ENCODE measurements at regions not wholly inside any gene's neighbourhood (a gene's known extent, or its start where the extent isn't known, plus 50 kb on each side); places are given as distances from the start of the nearest gene placed in this dataset.
"Not testable (repeated sequence)": the region's sequence is repeated elsewhere in the genome, so short reads cannot be mapped to it uniquely, and the experiment has no call there.

DNA sequence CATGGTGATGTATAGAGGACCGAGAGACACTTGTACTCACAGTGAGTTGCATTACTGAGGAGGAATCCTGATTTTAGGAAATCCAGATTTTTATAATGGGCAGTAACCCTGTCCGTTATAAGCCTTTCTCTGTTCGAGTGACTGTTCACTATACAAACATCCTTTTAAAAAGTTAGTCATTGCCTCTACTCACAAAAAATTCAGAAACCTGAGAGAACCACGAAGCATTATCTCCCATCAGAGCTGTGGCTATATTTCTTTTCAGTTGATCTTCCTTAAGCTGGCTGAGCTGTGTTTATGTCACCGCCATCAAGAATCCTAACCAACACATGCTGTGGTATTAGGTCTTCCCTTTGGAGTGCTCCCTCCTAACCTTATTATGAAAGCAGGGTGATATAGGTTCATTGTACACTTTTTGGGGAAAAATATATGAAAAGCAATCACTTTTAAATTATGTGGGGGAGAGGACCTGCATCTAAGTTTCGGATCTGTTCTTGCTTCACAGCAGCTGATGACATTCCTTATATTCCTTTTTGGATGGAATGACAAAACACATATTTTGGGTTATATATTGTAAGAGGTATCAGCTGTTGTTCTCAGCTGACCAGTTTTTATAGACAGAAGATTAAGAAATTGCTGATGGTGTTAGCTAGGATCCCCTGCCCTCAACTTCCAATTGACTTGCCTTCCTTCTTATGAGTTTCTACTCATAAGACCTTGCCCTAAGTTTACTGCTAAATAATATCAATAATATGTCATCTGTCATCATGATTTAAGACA is 465.9 kb upstream of the RASGRP1 start:
- Histone ChIP-seq H4K20me1 (ENCODE audit: insufficient read depth, low read length) (no peaks in the 10 kb centered on the region), H2AFZ (ENCODE audit: low read length) (peak overlapping the region; percentile 21), H3K4me3 (ENCODE audit: insufficient read depth, low read length) (no peak overlapping the region), H3K27ac (ENCODE audit: low read depth, low read length) (peak overlapping the region; percentile 33), H3K4me1 (ENCODE audit: insufficient read depth, low read length) (peaks cover 24% of the 10 kb centered on the region), H3K4me2 (ENCODE audit: insufficient read depth, low read length) (peak overlapping the region; percentile 11), H3K27me3 (ENCODE audit: insufficient read depth, low read length) (no peaks in the 10 kb centered on the region), H3K79me2 (ENCODE audit: insufficient read depth, low read length) (no peaks in the 10 kb centered on the region), H3K36me3 (ENCODE audit: insufficient read depth, low read length) (no peaks in the 10 kb centered on the region), H3K9me3 (ENCODE audit: low read depth, low read length) (no peaks in the 10 kb centered on the region)
- peak; percentile 0 for DNase-seq (ENCODE audit: insufficient read length, low spot score, missing footprints)
- TF ChIP-seq, protein P1, sequence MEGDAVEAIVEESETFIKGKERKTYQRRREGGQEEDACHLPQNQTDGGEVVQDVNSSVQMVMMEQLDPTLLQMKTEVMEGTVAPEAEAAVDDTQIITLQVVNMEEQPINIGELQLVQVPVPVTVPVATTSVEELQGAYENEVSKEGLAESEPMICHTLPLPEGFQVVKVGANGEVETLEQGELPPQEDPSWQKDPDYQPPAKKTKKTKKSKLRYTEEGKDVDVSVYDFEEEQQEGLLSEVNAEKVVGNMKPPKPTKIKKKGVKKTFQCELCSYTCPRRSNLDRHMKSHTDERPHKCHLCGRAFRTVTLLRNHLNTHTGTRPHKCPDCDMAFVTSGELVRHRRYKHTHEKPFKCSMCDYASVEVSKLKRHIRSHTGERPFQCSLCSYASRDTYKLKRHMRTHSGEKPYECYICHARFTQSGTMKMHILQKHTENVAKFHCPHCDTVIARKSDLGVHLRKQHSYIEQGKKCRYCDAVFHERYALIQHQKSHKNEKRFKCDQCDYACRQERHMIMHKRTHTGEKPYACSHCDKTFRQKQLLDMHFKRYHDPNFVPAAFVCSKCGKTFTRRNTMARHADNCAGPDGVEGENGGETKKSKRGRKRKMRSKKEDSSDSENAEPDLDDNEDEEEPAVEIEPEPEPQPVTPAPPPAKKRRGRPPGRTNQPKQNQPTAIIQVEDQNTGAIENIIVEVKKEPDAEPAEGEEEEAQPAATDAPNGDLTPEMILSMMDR (IDR thresholded peaks at IDR 0.05; ENCODE audit: extremely low read depth, low read depth, low read length) = no peak

DNA sequence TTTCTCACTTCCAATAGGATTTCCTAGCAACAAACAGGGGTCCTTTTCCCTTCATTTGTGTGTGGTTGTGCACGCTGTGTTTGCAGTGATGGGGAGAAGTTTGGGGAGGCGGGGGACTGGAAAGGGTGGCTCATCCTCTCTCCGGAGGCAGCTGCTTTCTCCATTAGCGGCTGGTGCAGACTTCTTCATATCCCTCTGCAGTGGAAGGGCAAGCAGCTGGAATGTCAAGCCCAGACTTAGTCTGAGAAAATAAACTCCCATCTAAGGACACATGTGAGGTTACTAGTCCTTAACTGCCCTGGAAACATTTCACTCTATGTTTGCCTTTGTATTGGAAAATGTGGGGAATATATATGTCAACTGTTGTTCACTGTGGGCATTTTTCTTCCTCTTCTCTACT is 467.0 kb upstream of the RASGRP1 start:
- Histone ChIP-seq H2AFZ (ENCODE audit: low read length) (no peak overlapping the region), H3K4me1 (ENCODE audit: insufficient read depth, low read length) (peaks cover 21% of the 10 kb centered on the region), H3K4me3 (ENCODE audit: insufficient read depth, low read length) (no peak overlapping the region), H3K79me2 (ENCODE audit: insufficient read depth, low read length) (no peaks in the 10 kb centered on the region), H4K20me1 (ENCODE audit: insufficient read depth, low read length) (no peaks in the 10 kb centered on the region), H3K27me3 (ENCODE audit: insufficient read depth, low read length) (no peaks in the 10 kb centered on the region), H3K27ac (ENCODE audit: low read depth, low read length) (no peak overlapping the region), H3K4me2 (ENCODE audit: insufficient read depth, low read length) (no peak overlapping the region), H3K36me3 (ENCODE audit: insufficient read depth, low read length) (no peaks in the 10 kb centered on the region), H3K9me3 (ENCODE audit: low read depth, low read length) (no peaks in the 10 kb centered on the region)
- DNase-seq (ENCODE audit: insufficient read length, low spot score, missing footprints) = no peak
- TF ChIP-seq, protein P1 (IDR thresholded peaks at IDR 0.05; ENCODE audit: extremely low read depth, low read depth, low read length) = no peak

DNA sequence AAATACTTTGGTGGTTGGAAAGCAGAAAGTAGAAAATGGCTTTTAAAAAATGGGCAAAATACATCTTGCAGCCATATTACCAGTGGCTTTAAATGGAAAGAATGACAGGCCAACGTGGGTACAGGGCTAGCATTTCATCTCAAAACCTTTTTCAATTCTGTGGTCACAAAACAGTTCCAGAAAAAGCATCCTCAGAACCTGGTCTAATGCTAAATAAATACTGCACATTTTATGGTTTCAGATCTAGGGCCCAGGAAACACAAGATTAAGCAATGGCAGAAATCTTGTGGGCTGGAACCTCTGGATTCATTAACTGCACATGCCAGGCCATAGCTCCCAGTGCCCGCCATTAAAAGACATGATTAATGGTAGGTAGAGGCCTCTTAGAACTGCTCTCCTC is 470.2 kb upstream of the RASGRP1 start:
- peak overlapping the region; percentile 57 for H2AFZ ChIP-seq (ENCODE audit: low read length)
- H3K27me3 ChIP-seq (ENCODE audit: insufficient read depth, low read length) = no peaks in the 10 kb centered on the region
- no peak for DNase-seq (ENCODE audit: insufficient read length, low spot score, missing footprints)

DNA sequence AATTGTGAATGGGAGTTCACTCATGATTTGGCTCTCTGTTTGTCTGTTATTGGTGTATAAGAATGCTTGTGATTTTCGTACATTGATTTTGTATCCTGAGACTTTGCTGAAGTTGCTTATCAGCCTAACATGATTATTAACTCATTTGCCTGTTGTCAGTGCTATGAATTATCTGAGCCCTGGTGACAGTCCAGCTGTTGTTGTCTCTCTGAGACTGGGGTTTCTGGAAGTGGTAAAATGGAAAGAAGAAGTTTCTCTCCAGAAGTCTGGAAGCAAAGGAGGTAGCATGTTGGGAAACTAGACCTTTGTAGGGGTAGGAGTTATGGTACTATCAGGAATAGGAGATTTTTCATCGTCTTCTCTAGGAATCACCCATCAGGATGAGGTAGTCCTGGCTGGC is 473.0 kb upstream of the RASGRP1 start:
- H3K4me3 ChIP-seq (ENCODE audit: insufficient read depth, low read length); H3K27me3 ChIP-seq (ENCODE audit: insufficient read depth, low read length); H3K27ac ChIP-seq (ENCODE audit: low read depth, low read length); H3K9me3 ChIP-seq (ENCODE audit: low read depth, low read length); H4K20me1 ChIP-seq (ENCODE audit: insufficient read depth, low read length); H3K79me2 ChIP-seq (ENCODE audit: insufficient read depth, low read length); H2AFZ ChIP-seq (ENCODE audit: low read length); DNase-seq (ENCODE audit: insufficient read length, low spot score, missing footprints); H3K36me3 ChIP-seq (ENCODE audit: insufficient read depth, low read length); H3K4me1 ChIP-seq (ENCODE audit: insufficient read depth, low read length); H3K4me2 ChIP-seq (ENCODE audit: insufficient read depth, low read length): not testable (repeated sequence)

More for the DNA sequence above, 470.2 kb upstream of the RASGRP1 start:
- H3K27ac ChIP-seq (ENCODE audit: low read depth, low read length) = no peak overlapping the region
- no peak overlapping the region for H3K4me2 ChIP-seq (ENCODE audit: insufficient read depth, low read length)
- H3K79me2 ChIP-seq (ENCODE audit: insufficient read depth, low read length) = no peaks in the 10 kb centered on the region
- no peaks in the 10 kb centered on the region for H3K36me3 ChIP-seq (ENCODE audit: insufficient read depth, low read length)
- peaks cover 14% of the 10 kb centered on the region for H3K4me1 ChIP-seq (ENCODE audit: insufficient read depth, low read length)
- TF ChIP-seq, protein P1 (IDR thresholded peaks at IDR 0.05; ENCODE audit: extremely low read depth, low read depth, low read length) = no peak
- no peak overlapping the region for H3K4me3 ChIP-seq (ENCODE audit: insufficient read depth, low read length)
- no peaks in the 10 kb centered on the region for H4K20me1 ChIP-seq (ENCODE audit: insufficient read depth, low read length)
- H3K9me3 ChIP-seq (ENCODE audit: low read depth, low read length) = no peaks in the 10 kb centered on the region

Data from osteoblast (primary cell).